ENCODE measurements at regions not wholly inside any gene's neighbourhood (a gene's known extent, or its start where the extent isn't known, plus 50 kb on each side); places are given as distances from the start of the nearest gene placed in this dataset.
"Not testable (repeated sequence)": the region's sequence is repeated elsewhere in the genome, so short reads cannot be mapped to it uniquely, and the experiment has no call there.

- WGBS = 82% methylated on average over 11 of the region's 11 CpGs
- Histone ChIP-seq H3K27me3 (ENCODE audit: control insufficient read depth, insufficient read depth) (no peaks in the 10 kb centered on the region), H3K4me3 (ENCODE audit: low read length) (no peak overlapping the region), H3K4me1 (ENCODE audit: control insufficient read depth, insufficient read depth, low read length) (no peaks in the 10 kb centered on the region), H3K27ac (ENCODE audit: low read length) (no peak overlapping the region), H3K9me3 (ENCODE audit: control insufficient read depth, low read length) (no peaks in the 10 kb centered on the region)
- no peak for DNase-seq
- no peak for ATAC-seq
- intact Hi-C loops (cut with DNase I) = no loop called here
Measured at GRCh38 chr12:131511803-131512561, 198.9 kb upstream of the SFSWAP start.

DNA sequence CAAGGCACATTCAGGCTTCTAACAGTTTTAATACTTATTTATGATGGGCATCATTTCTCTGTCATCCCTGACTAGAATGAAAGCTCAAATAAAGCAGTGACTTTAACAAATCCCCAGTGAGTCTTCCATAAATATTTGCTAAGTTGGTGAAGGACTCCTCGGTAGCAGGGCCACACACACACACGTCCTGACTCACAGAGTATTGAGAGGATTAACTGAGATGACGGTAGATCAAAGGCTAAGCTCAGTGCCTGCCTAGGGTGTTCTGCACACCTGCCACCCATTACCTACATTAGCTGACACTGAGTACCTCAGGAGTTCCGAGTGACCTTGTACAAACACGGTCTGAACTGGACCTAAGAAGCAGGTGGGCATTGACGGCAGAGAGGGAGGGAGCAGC lies 197.3 kb upstream of the SFSWAP start:
- no peaks in the 10 kb centered on the region for H3K27me3 ChIP-seq (ENCODE audit: control insufficient read depth, insufficient read depth)
- H3K27ac ChIP-seq (ENCODE audit: low read length) = no peak overlapping the region
- no peaks in the 10 kb centered on the region for H3K4me1 ChIP-seq (ENCODE audit: control insufficient read depth, insufficient read depth, low read length)
- DNase-seq (no peak), ATAC-seq (no peak)
- H3K9me3 ChIP-seq (ENCODE audit: control insufficient read depth, low read length) = no peaks in the 10 kb centered on the region
- 56% methylated on average over 6 of the region's 6 CpGs for WGBS
- intact Hi-C loops (cut with DNase I) = no loop called here
- no peak overlapping the region for H3K4me3 ChIP-seq (ENCODE audit: low read length)

DNA sequence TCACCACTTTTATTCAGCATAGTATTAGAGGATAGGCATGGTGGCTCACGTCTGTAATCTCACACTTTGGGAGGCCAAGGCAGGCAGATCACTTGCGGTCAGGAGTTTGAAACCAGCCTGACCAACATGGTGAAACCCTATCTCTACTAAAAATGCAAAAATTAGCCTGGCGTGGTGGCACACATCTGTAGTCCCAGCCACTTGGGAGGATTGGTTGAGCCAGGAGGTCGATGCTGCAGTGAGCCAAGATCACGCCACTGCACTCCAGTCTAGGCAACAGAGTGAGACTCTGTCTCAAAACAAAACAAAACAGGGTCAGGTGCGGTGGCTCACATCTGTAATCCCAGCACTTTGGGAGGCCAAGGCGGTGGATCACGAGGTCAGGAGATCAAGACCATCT lies 190.3 kb upstream of the SFSWAP start:
- H3K4me1 ChIP-seq (ENCODE audit: control insufficient read depth, insufficient read depth, low read length); H3K27me3 ChIP-seq (ENCODE audit: control insufficient read depth, insufficient read depth); DNase-seq; intact Hi-C loops (cut with DNase I); H3K9me3 ChIP-seq (ENCODE audit: control insufficient read depth, low read length); H3K4me3 ChIP-seq (ENCODE audit: low read length); H3K27ac ChIP-seq (ENCODE audit: low read length); ATAC-seq: not testable (repeated sequence)
- WGBS = 85% methylated on average over 8 of the region's 8 CpGs

GRCh38 chr12:131521326-131521725 lies 189.6 kb upstream of the SFSWAP start:
- no peaks in the 10 kb centered on the region for H3K27me3 ChIP-seq (ENCODE audit: control insufficient read depth, insufficient read depth)
- no peak for DNase-seq
- WGBS = 72% methylated on average over 6 of the region's 6 CpGs

GRCh38 chr12:131525795-131526508 lies 184.9 kb upstream of the SFSWAP start:
- no peak for ATAC-seq
- no peak for DNase-seq
- intact Hi-C loops (cut with DNase I) = no loop called here
- Histone ChIP-seq H3K27me3 (ENCODE audit: control insufficient read depth, insufficient read depth) (no peaks in the 10 kb centered on the region), H3K4me1 (ENCODE audit: control insufficient read depth, insufficient read depth, low read length) (no peaks in the 10 kb centered on the region), H3K9me3 (ENCODE audit: control insufficient read depth, low read length) (no peaks in the 10 kb centered on the region), H3K4me3 (ENCODE audit: low read length) (no peak overlapping the region), H3K27ac (ENCODE audit: low read length) (no peak overlapping the region)
- 79% methylated on average over 23 of the region's 23 CpGs for WGBS

More at GRCh38 chr12:131521326-131521725, 189.6 kb upstream of the SFSWAP start:
- Histone ChIP-seq H3K4me3 (ENCODE audit: low read length) (no peak overlapping the region), H3K9me3 (ENCODE audit: control insufficient read depth, low read length) (no peaks in the 10 kb centered on the region), H3K27ac (ENCODE audit: low read length) (no peak overlapping the region), H3K4me1 (ENCODE audit: control insufficient read depth, insufficient read depth, low read length) (no peaks in the 10 kb centered on the region)
- ATAC-seq = no peak
- intact Hi-C loops (cut with DNase I) = no loop called here

GRCh38 chr12:131527092-131527491 lies 183.8 kb upstream of the SFSWAP start:
- no peaks in the 10 kb centered on the region for H3K9me3 ChIP-seq (ENCODE audit: control insufficient read depth, low read length)
- no peak overlapping the region for H3K4me3 ChIP-seq (ENCODE audit: low read length)
- whole genome bisulfite sequencing = 71% methylated on average over 11 of the region's 11 CpGs
- no peak for DNase-seq
- H3K27ac ChIP-seq (ENCODE audit: low read length) = no peak overlapping the region
- no peaks in the 10 kb centered on the region for H3K27me3 ChIP-seq (ENCODE audit: control insufficient read depth, insufficient read depth)
- ATAC-seq = no peak
- no peaks in the 10 kb centered on the region for H3K4me1 ChIP-seq (ENCODE audit: control insufficient read depth, insufficient read depth, low read length)
- intact Hi-C loops (cut with DNase I) = no loop called here

GRCh38 chr12:131527736-131528135 lies 183.2 kb upstream of the SFSWAP start:
- Histone ChIP-seq H3K4me3 (ENCODE audit: low read length) (no peak overlapping the region), H3K27me3 (ENCODE audit: control insufficient read depth, insufficient read depth) (no peaks in the 10 kb centered on the region), H3K9me3 (ENCODE audit: control insufficient read depth, low read length) (no peaks in the 10 kb centered on the region), H3K4me1 (ENCODE audit: control insufficient read depth, insufficient read depth, low read length) (no peaks in the 10 kb centered on the region), H3K27ac (ENCODE audit: low read length) (no peak overlapping the region)
- intact Hi-C loops (cut with DNase I) = no loop called here
- no peak for DNase-seq
- ATAC-seq = no peak
- WGBS = 74% methylated on average over 9 of the region's 9 CpGs

DNA sequence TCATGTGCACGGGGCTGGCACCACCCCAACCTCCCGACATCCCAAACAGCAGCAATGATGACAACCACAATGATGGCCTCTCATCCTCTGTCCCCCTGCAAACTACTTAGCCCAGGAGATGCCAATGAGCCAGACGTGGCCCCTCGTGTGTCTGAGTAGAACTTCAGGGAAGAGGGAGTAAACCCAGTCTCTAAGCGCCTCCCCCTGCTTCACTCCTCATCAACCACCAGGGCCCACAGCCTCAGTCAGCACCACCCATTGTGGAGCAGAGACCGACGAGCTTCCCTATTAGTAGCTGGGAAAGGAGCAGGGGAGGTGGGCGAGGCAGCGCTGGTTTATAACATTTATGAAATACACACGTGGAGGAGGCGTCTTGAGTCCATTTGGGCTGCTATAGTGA lies 182.7 kb upstream of the SFSWAP start:
- no peak for DNase-seq
- Histone ChIP-seq H3K9me3 (ENCODE audit: control insufficient read depth, low read length) (no peaks in the 10 kb centered on the region), H3K27ac (ENCODE audit: low read length) (no peak overlapping the region), H3K4me3 (ENCODE audit: low read length) (no peak overlapping the region), H3K27me3 (ENCODE audit: control insufficient read depth, insufficient read depth) (no peaks in the 10 kb centered on the region), H3K4me1 (ENCODE audit: control insufficient read depth, insufficient read depth, low read length) (no peaks in the 10 kb centered on the region)
- intact Hi-C loops (cut with DNase I) = no loop called here
- no peak for ATAC-seq
- 80% methylated on average over 11 of the region's 11 CpGs for WGBS

DNA sequence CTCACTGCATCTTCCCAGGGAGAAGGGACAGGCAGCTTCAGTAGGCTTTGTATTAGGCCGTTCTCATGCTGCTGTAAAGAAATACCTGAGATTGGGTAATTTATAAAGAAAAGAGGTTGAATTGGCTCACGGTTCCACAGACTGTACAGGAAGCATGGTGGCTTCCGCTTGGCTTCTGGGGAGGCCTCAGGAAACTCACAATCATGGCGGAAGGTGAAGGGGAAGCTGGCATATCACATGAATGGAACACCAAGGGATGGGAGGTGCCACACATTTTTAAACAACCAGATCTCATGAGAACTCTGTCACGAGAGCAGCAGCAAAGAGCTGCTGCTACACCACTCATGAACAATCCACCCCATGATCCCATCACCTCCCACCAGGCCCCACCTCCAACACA lies 182.2 kb upstream of the SFSWAP start:
- H3K9me3 ChIP-seq (ENCODE audit: control insufficient read depth, low read length) = no peaks in the 10 kb centered on the region
- intact Hi-C loops (cut with DNase I) = no loop called here
- no peaks in the 10 kb centered on the region for H3K4me1 ChIP-seq (ENCODE audit: control insufficient read depth, insufficient read depth, low read length)
- WGBS = 66% methylated on average over 5 of the region's 5 CpGs
- ATAC-seq (no peak), DNase-seq (no peak)
- no peak overlapping the region for H3K4me3 ChIP-seq (ENCODE audit: low read length)
- H3K27me3 ChIP-seq (ENCODE audit: control insufficient read depth, insufficient read depth) = no peaks in the 10 kb centered on the region
- H3K27ac ChIP-seq (ENCODE audit: low read length) = no peak overlapping the region

GRCh38 chr12:131529196-131530040 lies 181.5 kb upstream of the SFSWAP start:
- H3K4me3 ChIP-seq (ENCODE audit: low read length) = no peak overlapping the region
- no peaks in the 10 kb centered on the region for H3K27me3 ChIP-seq (ENCODE audit: control insufficient read depth, insufficient read depth)
- 93% methylated on average over 18 of the region's 18 CpGs for WGBS
- no peak overlapping the region for H3K27ac ChIP-seq (ENCODE audit: low read length)
- DNase-seq (no peak), ATAC-seq (no peak)
- intact Hi-C loops (cut with DNase I) = no loop called here
- no peaks in the 10 kb centered on the region for H3K4me1 ChIP-seq (ENCODE audit: control insufficient read depth, insufficient read depth, low read length)
- H3K9me3 ChIP-seq (ENCODE audit: control insufficient read depth, low read length) = no peaks in the 10 kb centered on the region

- H3K9me3 ChIP-seq (ENCODE audit: control insufficient read depth, low read length) = no peaks in the 10 kb centered on the region
- WGBS = 92% methylated on average over 7 of the region's 7 CpGs
- intact Hi-C loops (cut with DNase I) = no loop called here
- H3K4me3 ChIP-seq (ENCODE audit: low read length) = no peak overlapping the region
- H3K27ac ChIP-seq (ENCODE audit: low read length) = no peak overlapping the region
- H3K27me3 ChIP-seq (ENCODE audit: control insufficient read depth, insufficient read depth) = no peaks in the 10 kb centered on the region
- H3K4me1 ChIP-seq (ENCODE audit: control insufficient read depth, insufficient read depth, low read length) = no peaks in the 10 kb centered on the region
- ATAC-seq (no peak), DNase-seq (no peak)
Measured at GRCh38 chr12:131530041-131530332, 180.9 kb upstream of the SFSWAP start.
